ENCODE measurements at regions not wholly inside any gene's neighbourhood (a gene's known extent, or its start where the extent isn't known, plus 50 kb on each side); places are given as distances from the start of the nearest gene placed in this dataset.

DNA sequence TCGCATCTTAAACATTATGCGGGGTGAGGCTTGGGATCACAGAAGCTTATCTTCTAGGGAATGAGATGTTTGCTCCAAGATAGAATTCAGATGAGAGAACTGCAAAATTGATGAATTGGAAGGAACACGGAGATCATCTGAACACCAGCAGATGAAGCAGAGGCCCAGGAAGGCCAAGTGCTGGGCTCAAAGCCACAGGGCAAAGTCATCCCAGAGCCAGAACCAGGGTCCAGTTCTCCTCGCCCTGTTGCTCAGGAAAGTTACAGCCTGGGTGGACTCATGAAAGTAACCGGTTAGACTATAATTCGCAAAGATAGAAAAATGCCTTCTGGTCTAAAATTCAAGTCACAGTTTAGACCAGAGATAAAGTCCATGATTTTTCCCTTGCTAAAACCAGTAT, 456.1 kb upstream of the ID2 start:
- DNase-seq (no peak), ATAC-seq (no peak)
- no peaks in the 10 kb centered on the region for H3K9me3 ChIP-seq
- intact Hi-C loops (cut with DNase I; ENCODE audit: low total_unique reads) (no loop called here), in situ Hi-C loops (cut with MboI; ENCODE audit: low sequenced_read_pairs in 4 of 4) (no loop called here)
- H3K27ac ChIP-seq, result no peak overlapping the region
- H3K4me3 ChIP-seq, result no peak overlapping the region
- H3K4me1 ChIP-seq, result no peaks in the 10 kb centered on the region
- no peaks in the 10 kb centered on the region for H3K27me3 ChIP-seq
- H3K36me3 ChIP-seq, result no peaks in the 10 kb centered on the region
- TF ChIP-seq, protein P1, sequence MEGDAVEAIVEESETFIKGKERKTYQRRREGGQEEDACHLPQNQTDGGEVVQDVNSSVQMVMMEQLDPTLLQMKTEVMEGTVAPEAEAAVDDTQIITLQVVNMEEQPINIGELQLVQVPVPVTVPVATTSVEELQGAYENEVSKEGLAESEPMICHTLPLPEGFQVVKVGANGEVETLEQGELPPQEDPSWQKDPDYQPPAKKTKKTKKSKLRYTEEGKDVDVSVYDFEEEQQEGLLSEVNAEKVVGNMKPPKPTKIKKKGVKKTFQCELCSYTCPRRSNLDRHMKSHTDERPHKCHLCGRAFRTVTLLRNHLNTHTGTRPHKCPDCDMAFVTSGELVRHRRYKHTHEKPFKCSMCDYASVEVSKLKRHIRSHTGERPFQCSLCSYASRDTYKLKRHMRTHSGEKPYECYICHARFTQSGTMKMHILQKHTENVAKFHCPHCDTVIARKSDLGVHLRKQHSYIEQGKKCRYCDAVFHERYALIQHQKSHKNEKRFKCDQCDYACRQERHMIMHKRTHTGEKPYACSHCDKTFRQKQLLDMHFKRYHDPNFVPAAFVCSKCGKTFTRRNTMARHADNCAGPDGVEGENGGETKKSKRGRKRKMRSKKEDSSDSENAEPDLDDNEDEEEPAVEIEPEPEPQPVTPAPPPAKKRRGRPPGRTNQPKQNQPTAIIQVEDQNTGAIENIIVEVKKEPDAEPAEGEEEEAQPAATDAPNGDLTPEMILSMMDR (IDR thresholded peaks at IDR 0.05 in 4 of 5, conservative IDR thresholded peaks at IDR 0.05 in 1 of 5), result no peak
- no peak for TF ChIP-seq POLR2A (IDR thresholded peaks at IDR 0.05)

DNA sequence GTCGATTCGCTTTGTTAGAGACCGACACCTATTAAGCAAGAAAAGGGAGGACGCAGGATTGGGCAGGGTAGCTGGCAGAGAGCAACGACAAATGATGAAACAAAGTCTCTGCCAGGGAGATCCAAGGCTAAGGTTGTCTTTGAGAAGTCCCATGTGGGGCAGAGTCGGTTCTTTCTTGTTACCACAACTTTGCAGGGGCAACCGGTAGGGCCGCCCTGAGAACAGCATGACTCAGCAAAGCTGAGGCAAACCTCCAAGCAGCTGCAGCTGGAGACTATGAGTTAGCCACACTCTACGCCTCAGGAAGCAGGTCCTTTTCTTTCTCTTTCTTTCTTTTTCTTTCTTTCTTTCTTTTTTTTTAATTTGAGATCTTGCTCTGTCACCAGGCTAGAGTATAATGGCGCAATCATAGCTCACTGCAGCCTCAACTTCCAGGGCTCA, 452.3 kb upstream of the ID2 start:
- Histone ChIP-seq H3K4me1 (peaks cover 0 to 7% of the 10 kb centered on the region in 2 donors), H3K9me3 (no peaks in the 10 kb centered on the region), H3K27me3 (no peaks in the 10 kb centered on the region), H3K4me3 (no peak overlapping the region), H3K36me3 (no peaks in the 10 kb centered on the region), H3K27ac (no peak overlapping the region)
- TF ChIP-seq POLR2A (IDR thresholded peaks at IDR 0.05), result no peak
- TF ChIP-seq, protein P1 (IDR thresholded peaks at IDR 0.05 in 4 of 5, conservative IDR thresholded peaks at IDR 0.05 in 1 of 5), result no peak
- DNase-seq (peak; percentile 43 to 68), ATAC-seq (peak; percentile 51 to 81)
- in situ Hi-C loops (cut with MboI; ENCODE audit: low sequenced_read_pairs in 4 of 4) (no loop called here), intact Hi-C loops (cut with DNase I; ENCODE audit: low total_unique reads) (no loop called here)

DNA sequence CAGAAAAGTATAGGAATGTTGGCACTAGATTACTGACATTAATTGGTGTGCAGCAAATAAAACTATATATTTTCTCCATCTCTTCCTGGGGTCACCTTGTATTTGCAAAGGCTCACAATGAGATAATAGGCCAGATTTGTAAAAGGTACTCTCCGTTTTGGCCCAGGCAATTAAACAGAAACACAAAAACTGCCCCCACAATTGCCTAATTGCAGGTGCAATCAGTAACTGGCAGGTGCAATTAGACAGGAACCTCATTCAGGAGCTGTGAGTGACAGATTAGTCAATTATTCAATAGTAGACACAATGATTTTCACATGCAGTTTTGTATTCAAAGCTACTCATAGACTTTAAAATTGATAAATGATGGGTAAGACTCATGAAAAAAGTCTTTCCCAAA, 451.4 kb upstream of the ID2 start:
- ATAC-seq (no peak), DNase-seq (no peak)
- TF ChIP-seq, protein P1 (IDR thresholded peaks at IDR 0.05 in 4 of 5, conservative IDR thresholded peaks at IDR 0.05 in 1 of 5), result no peak
- no peak for TF ChIP-seq POLR2A (IDR thresholded peaks at IDR 0.05)
- no peaks in the 10 kb centered on the region for H3K36me3 ChIP-seq
- peaks cover 0 to 16% of the 10 kb centered on the region in 2 donors for H3K4me1 ChIP-seq
- H3K9me3 ChIP-seq, result no peaks in the 10 kb centered on the region
- H3K27me3 ChIP-seq, result no peaks in the 10 kb centered on the region
- intact Hi-C loops (cut with DNase I; ENCODE audit: low total_unique reads) (loop anchor here (5.0 to 10.0 kb wide), 2 partner anchors 184 to 452 kb away; partner anchors contain the start of gene ID2), in situ Hi-C loops (cut with MboI; ENCODE audit: low sequenced_read_pairs in 4 of 4) (no loop called here)
- no peak overlapping the region for H3K4me3 ChIP-seq
- no peak overlapping the region for H3K27ac ChIP-seq

DNA sequence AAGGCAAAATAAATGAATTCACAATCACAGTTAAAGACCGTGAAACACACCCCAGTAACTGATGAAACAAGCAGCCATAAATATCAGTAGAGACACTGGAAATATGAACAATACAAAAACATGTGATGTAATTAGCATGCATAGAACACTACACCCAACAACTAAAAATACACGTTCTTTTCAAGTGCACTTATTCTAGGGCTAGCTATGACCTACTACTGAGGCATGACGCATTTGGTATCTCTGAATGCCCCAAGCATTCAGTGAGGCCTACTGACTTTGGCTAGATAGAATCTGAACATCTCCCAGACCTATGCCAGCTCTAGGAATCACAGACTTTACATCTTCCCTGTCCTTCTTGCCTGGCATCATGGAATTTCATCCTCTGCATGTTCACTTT, 450.0 kb upstream of the ID2 start:
- Histone ChIP-seq H3K27me3 (no peaks in the 10 kb centered on the region), H3K9me3 (no peaks in the 10 kb centered on the region), H3K4me1 (peaks cover 0 to 22% of the 10 kb centered on the region in 2 donors), H3K4me3 (no peak overlapping the region), H3K27ac (no peak overlapping the region), H3K36me3 (no peaks in the 10 kb centered on the region)
- intact Hi-C loops (cut with DNase I; ENCODE audit: low total_unique reads), result loop anchor here (5.0 to 10.0 kb wide), 2 partner anchors 183 to 450 kb away; partner anchors contain the start of gene ID2
- DNase-seq (no peak), ATAC-seq (no peak)
- TF ChIP-seq, protein P1 (IDR thresholded peaks at IDR 0.05 in 4 of 5, conservative IDR thresholded peaks at IDR 0.05 in 1 of 5), result no peak
- TF ChIP-seq POLR2A (IDR thresholded peaks at IDR 0.05), result no peak
- in situ Hi-C loops (cut with MboI; ENCODE audit: low sequenced_read_pairs in 4 of 4), result no loop called here

DNA sequence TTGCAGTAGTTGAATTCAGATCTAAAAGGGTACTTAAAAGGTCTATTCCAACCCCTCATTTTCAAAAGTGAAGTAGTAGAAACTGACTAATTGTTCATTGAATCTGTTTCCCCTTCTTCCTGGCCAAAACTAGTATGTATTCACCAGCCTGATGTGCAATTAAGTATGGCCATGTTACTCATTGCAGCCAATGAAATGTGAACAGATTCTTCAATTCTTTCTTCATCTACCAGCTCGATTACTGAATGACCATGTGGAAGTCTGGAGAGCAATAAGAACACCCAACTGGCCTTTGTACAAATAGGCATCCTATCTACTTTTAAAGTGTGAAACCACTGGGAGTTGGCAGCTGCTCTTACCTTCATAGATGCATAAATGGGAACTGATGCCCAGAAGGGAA, 449.0 kb upstream of the ID2 start:
- intact Hi-C loops (cut with DNase I; ENCODE audit: low total_unique reads) (loop anchor here (5.0 to 10.0 kb wide), 2 partner anchors 182 to 449 kb away; partner anchors contain the start of gene ID2), in situ Hi-C loops (cut with MboI; ENCODE audit: low sequenced_read_pairs in 4 of 4) (no loop called here)
- Histone ChIP-seq H3K27me3 (no peaks in the 10 kb centered on the region), H3K4me1 (peaks cover 0 to 22% of the 10 kb centered on the region in 2 donors), H3K36me3 (no peaks in the 10 kb centered on the region), H3K4me3 (no peak overlapping the region), H3K27ac (no peak overlapping the region), H3K9me3 (no peaks in the 10 kb centered on the region)
- no peak for TF ChIP-seq POLR2A (IDR thresholded peaks at IDR 0.05)
- TF ChIP-seq, protein P1 (IDR thresholded peaks at IDR 0.05 in 4 of 5, conservative IDR thresholded peaks at IDR 0.05 in 1 of 5), result no peak
- ATAC-seq (peak in 1 of 2 donors; percentile 40), DNase-seq (no peak)
